ENCODE measurements at regions not wholly inside any gene's neighbourhood (a gene's known extent, or its start where the extent isn't known, plus 50 kb on each side); places are given as distances from the start of the nearest gene placed in this dataset.

DNA sequence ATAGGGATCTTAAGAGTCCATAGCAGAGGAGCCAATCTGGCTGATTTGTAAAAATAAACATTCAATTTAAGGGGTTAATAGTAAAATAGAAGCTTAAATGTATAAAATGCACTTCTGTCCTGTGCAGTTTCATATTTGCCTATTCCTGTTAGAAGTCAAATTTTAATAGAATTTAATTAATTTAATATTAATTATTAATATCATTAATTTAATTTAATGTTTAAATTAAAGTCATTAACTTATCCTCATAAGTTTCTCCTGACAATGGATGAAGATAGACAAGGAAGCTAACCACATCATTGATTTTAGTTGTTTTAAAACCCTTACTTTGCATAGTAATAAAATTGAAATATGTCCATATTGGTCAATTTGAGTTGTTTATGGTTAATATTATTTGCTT lies 1096.2 kb upstream of the EPHA6 start:
- Histone ChIP-seq H3K9ac (ENCODE audit: insufficient read depth, low read length, poor library complexity, severe bottlenecking) (no peak overlapping the region), H4K20me1 (ENCODE audit: insufficient read depth, low read length) (no peaks in the 10 kb centered on the region), H3K4me2 (replicated peaks; ENCODE audit: extremely low read depth, low read length, poor library complexity, severe bottlenecking) (no peak overlapping the region), H3K4me1 (ENCODE audit: control insufficient read depth in 1 of 2, insufficient read depth in 2 of 2, low read length in 2 of 2) (no peaks in the 10 kb centered on the region), H3K9me3 (replicated peaks in 1 of 2; ENCODE audit: control insufficient read depth in 1 of 2, insufficient read depth in 1 of 2, low read length in 2 of 2) (no peaks in the 10 kb centered on the region), H3K36me3 (replicated peaks in 1 of 2; ENCODE audit: control insufficient read depth in 1 of 2, insufficient read depth in 2 of 2, low read length in 2 of 2) (no peaks in the 10 kb centered on the region), H3K27me3 (ENCODE audit: control insufficient read depth in 2 of 2, insufficient read depth in 2 of 2, low read length in 2 of 2) (no peaks in the 10 kb centered on the region), H3K79me2 (ENCODE audit: insufficient read depth, low read length) (no peaks in the 10 kb centered on the region), H3K4me3 (replicated peaks in 1 of 3; ENCODE audit: low read depth in 2 of 3, low read length in 3 of 3) (no peak overlapping the region), H3K27ac (ENCODE audit: low read depth in 1 of 2, low read length in 2 of 2) (no peak overlapping the region), H2AFZ (ENCODE audit: insufficient read depth, low read depth, low read length, poor library complexity, severe bottlenecking) (no peak overlapping the region)
- no peaks in the 10 kb centered on the region for H3K4me1 Mint-ChIP-seq
- no peak overlapping the region for H3K27ac Mint-ChIP-seq
- no peak for TF ChIP-seq CTCF (IDR thresholded peaks at IDR 0.05)
- H3K9me3 Mint-ChIP-seq, result peaks cover 0 to 4% (median 2%) of the 10 kb centered on the region in 7 donors
- no peak for DNase-seq
- no peak overlapping the region for H3K4me3 Mint-ChIP-seq
- no peaks in the 10 kb centered on the region for H3K36me3 Mint-ChIP-seq
- no peaks in the 10 kb centered on the region for H3K27me3 Mint-ChIP-seq (ENCODE audit: low read depth in 3 of 3)
- intact Hi-C loops (cut with micrococcal nuclease), result no loop called here

- no peak overlapping the region for H2AFZ ChIP-seq (ENCODE audit: insufficient read depth, low read depth, low read length, poor library complexity, severe bottlenecking)
- no peak overlapping the region for H3K27ac ChIP-seq (ENCODE audit: low read depth in 1 of 2, low read length in 2 of 2)
- no CpG with 5 or more reads among the region's 4 CpGs for WGBS (ENCODE audit: insufficient coverage)
- H3K27me3 ChIP-seq (ENCODE audit: control insufficient read depth in 2 of 2, insufficient read depth in 2 of 2, low read length in 2 of 2), result no peaks in the 10 kb centered on the region
- no peak for DNase-seq
- no peak overlapping the region for H3K4me3 Mint-ChIP-seq
- H3K36me3 ChIP-seq (replicated peaks in 1 of 2; ENCODE audit: control insufficient read depth in 1 of 2, insufficient read depth in 2 of 2, low read length in 2 of 2), result no peaks in the 10 kb centered on the region
- no peak overlapping the region for H3K4me3 ChIP-seq (replicated peaks in 1 of 3; ENCODE audit: low read depth in 2 of 3, low read length in 3 of 3)
- peaks cover 0 to 4% (median 2%) of the 10 kb centered on the region in 7 donors for H3K9me3 Mint-ChIP-seq
- H3K79me2 ChIP-seq (ENCODE audit: insufficient read depth, low read length), result no peaks in the 10 kb centered on the region
- intact Hi-C loops (cut with micrococcal nuclease), result no loop called here
- H3K27ac Mint-ChIP-seq, result no peak overlapping the region
- no peak overlapping the region for H3K4me2 ChIP-seq (replicated peaks; ENCODE audit: extremely low read depth, low read length, poor library complexity, severe bottlenecking)
- H3K4me1 ChIP-seq (ENCODE audit: control insufficient read depth in 1 of 2, insufficient read depth in 2 of 2, low read length in 2 of 2), result no peaks in the 10 kb centered on the region
- no peaks in the 10 kb centered on the region for H3K9me3 ChIP-seq (replicated peaks in 1 of 2; ENCODE audit: control insufficient read depth in 1 of 2, insufficient read depth in 1 of 2, low read length in 2 of 2)
- no peak overlapping the region for H3K9ac ChIP-seq (ENCODE audit: insufficient read depth, low read length, poor library complexity, severe bottlenecking)
- no peak for TF ChIP-seq CTCF (IDR thresholded peaks at IDR 0.05)
- H3K4me1 Mint-ChIP-seq, result no peaks in the 10 kb centered on the region
- no peaks in the 10 kb centered on the region for H4K20me1 ChIP-seq (ENCODE audit: insufficient read depth, low read length)
- H3K36me3 Mint-ChIP-seq, result no peaks in the 10 kb centered on the region
- no peaks in the 10 kb centered on the region for H3K27me3 Mint-ChIP-seq (ENCODE audit: low read depth in 3 of 3)
These were observed 1094.9 kb upstream of the EPHA6 start for GRCh38 chr3:95719481-95719880.

All from CD14-positive monocyte (primary cell).